ENCODE measurements at regions not wholly inside any gene's neighbourhood (a gene's known extent, or its start where the extent isn't known, plus 50 kb on each side); places are given as distances from the start of the nearest gene placed in this dataset.
A peak's percentile ranks its signal among the peaks of the same experiment; 100 is the strongest.
"Not testable (repeated sequence)": the region's sequence is repeated elsewhere in the genome, so short reads cannot be mapped to it uniquely, and the experiment has no call there.

- not testable (repeated sequence) for ATAC-seq
Measured at GRCh38 chr9:91512235-91512634, 88.6 kb upstream of the NFIL3 start.

GRCh38 chr9:91503673-91504081, 80.0 kb upstream of the NFIL3 start:
- no peaks in the 10 kb centered on the region for H3K36me3 Mint-ChIP-seq
- no peak overlapping the region for H3K27ac Mint-ChIP-seq
- ATAC-seq (no peak), DNase-seq (ENCODE audit: low spot score in 2 of 2) (no peak)
- no peaks in the 10 kb centered on the region for H3K9me3 Mint-ChIP-seq

More at GRCh38 chr9:91512235-91512634, 88.6 kb upstream of the NFIL3 start:
- H3K9me3 Mint-ChIP-seq; DNase-seq (ENCODE audit: low spot score in 2 of 2); H3K27ac Mint-ChIP-seq; H3K36me3 Mint-ChIP-seq: not testable (repeated sequence)

- no peak for ATAC-seq
- H3K36me3 Mint-ChIP-seq = no peaks in the 10 kb centered on the region
- no peak for DNase-seq (ENCODE audit: low spot score in 2 of 2)
- H3K27ac Mint-ChIP-seq = no peak overlapping the region
- H3K9me3 Mint-ChIP-seq = no peaks in the 10 kb centered on the region
Measured at GRCh38 chr9:91502913-91503672, 79.5 kb upstream of the NFIL3 start.

GRCh38 chr9:91502475-91502874, 78.8 kb upstream of the NFIL3 start:
- Mint-ChIP-seq H3K27ac (no peak overlapping the region), H3K36me3 (no peaks in the 10 kb centered on the region), H3K9me3 (no peaks in the 10 kb centered on the region)
- DNase-seq (ENCODE audit: low spot score in 2 of 2) = no peak
- ATAC-seq = no peak

GRCh38 chr9:91500509-91501014, 76.9 kb upstream of the NFIL3 start:
- H3K9me3 Mint-ChIP-seq = no peaks in the 10 kb centered on the region
- H3K27ac Mint-ChIP-seq = no peak overlapping the region
- DNase-seq (ENCODE audit: low spot score in 2 of 2) (no peak), ATAC-seq (peak; percentile 45 to 97)
- no peaks in the 10 kb centered on the region for H3K36me3 Mint-ChIP-seq

- H3K9me3 Mint-ChIP-seq = peaks cover 0 to 3% of the 10 kb centered on the region in 2 donors
- no peaks in the 10 kb centered on the region for H3K36me3 Mint-ChIP-seq
- ATAC-seq (no peak), DNase-seq (ENCODE audit: low spot score in 2 of 2) (no peak)
- no peak overlapping the region for H3K27ac Mint-ChIP-seq
Measured at GRCh38 chr9:91496351-91496750, 72.7 kb upstream of the NFIL3 start.

- no peaks in the 10 kb centered on the region for H3K36me3 Mint-ChIP-seq
- DNase-seq (ENCODE audit: low spot score in 2 of 2) (no peak), ATAC-seq (no peak)
- H3K27ac Mint-ChIP-seq = no peak overlapping the region
- H3K9me3 Mint-ChIP-seq = peaks cover 0 to 3% of the 10 kb centered on the region in 2 donors
Measured at GRCh38 chr9:91495450-91495849, 71.8 kb upstream of the NFIL3 start.

- no peak for ATAC-seq
- no peak overlapping the region for H3K27ac Mint-ChIP-seq
Measured at GRCh38 chr9:91494751-91495150, 71.1 kb upstream of the NFIL3 start.

GRCh38 chr9:91492237-91492636, 68.6 kb upstream of the NFIL3 start:
- H3K9me3 Mint-ChIP-seq = peaks cover 0 to 3% of the 10 kb centered on the region in 2 donors
- no peak for ATAC-seq
- DNase-seq (ENCODE audit: low spot score in 2 of 2) = no peak
- H3K36me3 Mint-ChIP-seq = no peaks in the 10 kb centered on the region
- no peak overlapping the region for H3K27ac Mint-ChIP-seq

More at GRCh38 chr9:91494751-91495150, 71.1 kb upstream of the NFIL3 start:
- DNase-seq (ENCODE audit: low spot score in 2 of 2) = no peak
- Mint-ChIP-seq H3K9me3 (peaks cover 0 to 3% of the 10 kb centered on the region in 2 donors), H3K36me3 (no peaks in the 10 kb centered on the region)

GRCh38 chr9:91491624-91492023, 68.0 kb upstream of the NFIL3 start:
- no peak overlapping the region for H3K27ac Mint-ChIP-seq
- H3K36me3 Mint-ChIP-seq = no peaks in the 10 kb centered on the region
- peaks cover 0 to 3% of the 10 kb centered on the region in 2 donors for H3K9me3 Mint-ChIP-seq
- no peak for DNase-seq (ENCODE audit: low spot score in 2 of 2)
- ATAC-seq = no peak

- Mint-ChIP-seq H3K36me3 (no peaks in the 10 kb centered on the region), H3K9me3 (peaks cover 0 to 2% of the 10 kb centered on the region in 2 donors), H3K27ac (no peak overlapping the region)
- ATAC-seq = peak; percentile 34 to 41
- no peak for DNase-seq (ENCODE audit: low spot score in 2 of 2)
Measured at GRCh38 chr9:91489361-91489899, 65.8 kb upstream of the NFIL3 start.

GRCh38 chr9:91488341-91488740, 64.7 kb upstream of the NFIL3 start:
- Mint-ChIP-seq H3K9me3 (no peaks in the 10 kb centered on the region), H3K27ac (no peak overlapping the region), H3K36me3 (no peaks in the 10 kb centered on the region)
- DNase-seq (ENCODE audit: low spot score in 2 of 2) = no peak
- no peak for ATAC-seq

- H3K36me3 Mint-ChIP-seq = no peaks in the 10 kb centered on the region
- DNase-seq (ENCODE audit: low spot score in 2 of 2) = no peak
- H3K9me3 Mint-ChIP-seq = no peaks in the 10 kb centered on the region
- no peak for ATAC-seq
- no peak overlapping the region for H3K27ac Mint-ChIP-seq
Measured at GRCh38 chr9:91486699-91487497, 63.3 kb upstream of the NFIL3 start.

GRCh38 chr9:91485006-91485405, 61.4 kb upstream of the NFIL3 start:
- no peaks in the 10 kb centered on the region for H3K9me3 Mint-ChIP-seq
- DNase-seq (ENCODE audit: low spot score in 2 of 2) = no peak
- no peaks in the 10 kb centered on the region for H3K36me3 Mint-ChIP-seq
- no peak for ATAC-seq
- no peak overlapping the region for H3K27ac Mint-ChIP-seq

GRCh38 chr9:91483835-91484234, 60.2 kb upstream of the NFIL3 start:
- Mint-ChIP-seq H3K36me3 (no peaks in the 10 kb centered on the region), H3K27ac (no peak overlapping the region), H3K9me3 (no peaks in the 10 kb centered on the region)
- DNase-seq (ENCODE audit: low spot score in 2 of 2) (no peak), ATAC-seq (no peak)

- no peak overlapping the region for H3K27ac Mint-ChIP-seq
- DNase-seq (ENCODE audit: low spot score in 2 of 2) (no peak), ATAC-seq (no peak)
- H3K9me3 Mint-ChIP-seq = no peaks in the 10 kb centered on the region
- no peaks in the 10 kb centered on the region for H3K36me3 Mint-ChIP-seq
Measured at GRCh38 chr9:91483189-91483691, 59.6 kb upstream of the NFIL3 start.

- H3K9me3 Mint-ChIP-seq = no peaks in the 10 kb centered on the region
- no peak for ATAC-seq
- no peak for DNase-seq (ENCODE audit: low spot score in 2 of 2)
- H3K36me3 Mint-ChIP-seq = no peaks in the 10 kb centered on the region
- H3K27ac Mint-ChIP-seq = no peak overlapping the region
Measured at GRCh38 chr9:91481972-91482371, 58.3 kb upstream of the NFIL3 start.

Measured in activated naive CD4-positive, alpha-beta T cell treated with anti-CD3 and anti-CD28 coated beads, Interleukin-2, amount 50 U/mL, for 72 hours (primary cell).